ENCODE measurements at regions not wholly inside any gene's neighbourhood (a gene's known extent, or its start where the extent isn't known, plus 50 kb on each side); places are given as distances from the start of the nearest gene placed in this dataset.
A peak's percentile ranks its signal among the peaks of the same experiment; 100 is the strongest.

DNA sequence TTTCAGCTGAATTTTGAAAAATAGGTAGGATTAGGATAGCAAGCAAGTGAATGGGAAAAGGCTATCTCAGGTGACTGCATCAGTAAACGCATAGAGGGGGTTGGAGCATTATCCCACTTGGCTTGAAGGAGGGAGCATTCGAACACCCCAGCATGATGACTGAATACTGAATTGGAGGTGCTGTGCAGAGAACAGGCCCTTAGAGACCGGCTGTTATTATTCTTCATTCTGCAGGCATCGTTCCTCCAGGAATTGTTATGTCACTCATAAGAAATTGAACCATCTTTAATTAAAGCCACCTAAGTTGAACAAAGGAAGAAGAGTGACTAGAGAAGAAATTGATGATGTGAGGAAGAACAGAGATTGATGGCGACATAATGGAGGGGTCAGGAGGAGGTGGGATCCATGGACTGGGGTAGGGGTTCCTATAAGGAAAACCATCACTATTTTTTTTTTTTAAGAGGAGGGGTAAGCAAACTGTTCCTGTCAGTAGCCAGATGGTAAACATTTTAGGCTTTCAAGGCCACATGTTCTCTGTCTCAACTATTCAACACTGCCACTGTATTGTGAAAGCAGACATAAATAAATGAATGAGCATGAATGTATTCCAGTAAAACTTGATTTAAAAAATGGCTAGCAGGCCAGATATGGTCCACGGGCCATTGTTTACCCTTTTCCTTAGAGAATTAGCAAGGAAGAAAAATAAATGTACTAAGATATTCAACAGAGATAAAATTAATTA lies 264.7 kb upstream of the TAC1 start:
- no peak for DNase-seq (ENCODE audit: low spot score)

- DNase-seq (ENCODE audit: low spot score) = no peak
Observed at GRCh38 chr7:97468493-97468892, 263.4 kb upstream of the TAC1 start.

DNA sequence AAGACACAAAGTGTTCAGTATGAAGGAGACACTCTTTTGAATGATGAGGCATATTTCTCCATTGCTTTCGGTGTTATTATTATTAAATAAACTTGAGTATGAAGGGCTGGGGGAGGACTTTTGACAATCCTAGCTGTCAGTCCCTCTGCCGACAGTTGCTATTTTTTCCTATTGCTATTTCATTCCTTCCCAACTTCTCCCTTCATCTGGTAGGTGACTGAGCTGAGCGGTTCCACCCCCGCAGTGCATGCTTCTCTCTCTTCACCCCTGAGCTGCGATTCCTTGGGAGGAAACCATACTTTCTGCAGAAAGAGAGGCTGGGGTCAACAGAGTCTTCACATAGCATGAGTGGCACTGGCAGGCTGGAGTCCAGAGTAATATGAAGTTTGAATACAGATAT lies 261.2 kb upstream of the TAC1 start:
- DNase-seq (ENCODE audit: low spot score) = no peak

GRCh38 chr7:97471491-97471890 lies 260.4 kb upstream of the TAC1 start:
- no peak for DNase-seq (ENCODE audit: low spot score)

DNA sequence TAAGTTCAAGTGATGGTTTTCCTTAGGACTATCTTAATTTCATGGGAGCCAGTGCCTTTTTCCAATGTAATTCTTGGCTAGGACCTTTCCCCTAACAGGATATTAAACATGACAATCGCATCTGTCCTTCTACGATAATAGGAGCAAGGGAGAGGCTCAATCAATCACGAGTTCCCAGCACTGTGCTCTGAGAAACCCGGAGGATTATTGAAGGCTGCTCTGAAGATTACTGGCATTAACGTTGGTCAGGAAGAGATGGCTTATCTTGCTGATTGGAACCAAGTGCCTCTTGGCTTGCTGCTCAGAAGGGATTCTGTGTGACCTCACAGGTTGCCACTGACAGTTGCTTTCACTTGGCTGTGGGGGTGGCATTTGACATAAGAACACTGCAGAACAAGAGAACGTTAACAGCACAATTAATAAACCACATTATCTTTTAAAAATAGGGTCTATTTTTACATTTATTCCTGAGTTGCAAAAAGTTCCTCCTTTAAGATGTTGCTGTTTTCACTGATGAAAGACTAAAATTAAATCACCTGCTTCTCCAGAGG lies 252.1 kb upstream of the TAC1 start:
- no peak for DNase-seq (ENCODE audit: low spot score)

DNA sequence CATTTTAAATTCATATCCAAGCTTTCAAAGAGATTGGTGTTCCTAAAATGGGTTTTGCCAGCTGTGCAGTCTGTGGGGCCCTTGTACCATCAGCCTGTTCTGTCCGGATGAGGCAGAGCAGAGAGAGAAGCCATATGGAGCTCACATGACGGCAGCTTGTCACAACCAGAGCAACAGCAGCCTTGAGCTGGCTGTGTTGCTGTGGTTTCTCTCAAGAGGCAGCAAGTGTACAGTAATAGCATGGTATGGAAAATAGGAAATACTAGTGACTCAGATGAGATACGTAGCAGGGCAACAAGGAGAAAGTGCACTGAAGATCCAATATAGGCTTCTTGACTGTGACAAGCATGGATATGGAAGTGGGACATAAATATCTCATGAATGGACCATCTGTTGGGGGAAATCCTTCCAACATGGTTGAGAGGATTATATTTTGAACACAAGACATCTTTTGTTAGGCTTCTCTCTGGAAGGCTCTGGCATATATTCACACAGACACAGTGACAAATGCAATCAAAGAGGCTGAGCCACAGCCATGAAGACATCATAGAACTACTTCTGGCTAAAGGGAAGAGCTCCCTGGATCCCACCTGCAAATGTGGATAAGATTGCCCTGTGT lies 251.0 kb upstream of the TAC1 start:
- DNase-seq (ENCODE audit: low spot score) = no peak

- no peak for DNase-seq (ENCODE audit: low spot score)
Observed at GRCh38 chr7:97495487-97495886, 236.4 kb upstream of the TAC1 start.

GRCh38 chr7:97499204-97499603 lies 232.7 kb upstream of the TAC1 start:
- peak; percentile 21 for DNase-seq (ENCODE audit: low spot score)

GRCh38 chr7:97503367-97504094 lies 228.4 kb upstream of the TAC1 start:
- DNase-seq (ENCODE audit: low spot score) = no peak

DNA sequence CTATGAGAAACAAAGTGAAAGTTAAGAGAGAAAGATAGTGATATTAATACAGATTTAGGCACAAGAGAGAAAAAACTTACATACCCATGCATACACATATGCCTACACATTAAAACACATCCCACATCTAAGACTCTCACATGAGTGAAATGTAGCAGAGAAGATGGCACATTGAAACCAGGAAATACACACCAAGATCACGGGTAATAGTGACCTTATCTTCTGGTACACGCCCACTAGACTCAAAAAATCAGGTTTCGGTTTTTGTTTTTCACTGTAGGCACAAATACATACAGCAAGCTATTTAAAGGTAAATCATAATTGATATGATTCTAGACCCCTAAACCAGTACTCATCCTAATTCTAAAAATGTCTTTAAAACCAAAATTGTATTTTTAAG lies 225.2 kb upstream of the TAC1 start:
- DNase-seq (ENCODE audit: low spot score) = no peak

DNA sequence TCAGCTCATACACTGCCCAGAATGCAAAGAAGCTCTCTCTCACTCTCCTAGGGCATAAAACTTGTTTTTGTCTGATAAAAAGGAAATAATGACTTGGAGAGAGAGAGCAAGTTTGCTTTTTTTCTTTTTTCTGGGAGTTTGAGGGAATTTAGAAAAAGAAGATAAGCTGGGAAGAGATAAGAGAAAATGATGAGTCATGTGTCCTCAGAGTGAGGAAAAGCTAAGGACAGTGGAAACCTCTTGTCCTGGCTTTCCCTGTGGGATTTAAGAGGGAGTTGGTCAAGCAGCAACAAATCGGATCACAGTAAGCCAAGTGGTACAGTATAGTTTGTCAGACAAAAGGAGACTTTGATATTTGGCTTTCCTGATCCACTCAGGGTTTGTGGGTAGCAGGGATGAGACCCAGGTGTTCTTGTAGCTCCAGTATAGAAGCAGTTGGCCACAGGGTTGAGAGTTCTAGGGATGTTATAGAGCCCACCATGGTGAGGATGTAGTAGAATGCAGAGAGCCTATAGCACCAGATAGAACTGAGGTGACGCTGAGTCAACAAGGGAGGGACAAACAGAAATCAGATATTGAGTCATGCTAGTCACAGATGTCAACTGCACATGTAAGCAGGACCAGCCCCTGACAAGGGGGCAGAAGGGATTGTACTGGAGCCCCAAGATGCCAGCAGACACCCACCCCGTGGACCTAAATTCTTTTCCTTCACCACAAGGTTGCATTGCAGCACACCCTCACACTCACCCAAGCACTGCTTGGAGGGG lies 219.3 kb upstream of the TAC1 start:
- no peak for DNase-seq (ENCODE audit: low spot score)

DNA sequence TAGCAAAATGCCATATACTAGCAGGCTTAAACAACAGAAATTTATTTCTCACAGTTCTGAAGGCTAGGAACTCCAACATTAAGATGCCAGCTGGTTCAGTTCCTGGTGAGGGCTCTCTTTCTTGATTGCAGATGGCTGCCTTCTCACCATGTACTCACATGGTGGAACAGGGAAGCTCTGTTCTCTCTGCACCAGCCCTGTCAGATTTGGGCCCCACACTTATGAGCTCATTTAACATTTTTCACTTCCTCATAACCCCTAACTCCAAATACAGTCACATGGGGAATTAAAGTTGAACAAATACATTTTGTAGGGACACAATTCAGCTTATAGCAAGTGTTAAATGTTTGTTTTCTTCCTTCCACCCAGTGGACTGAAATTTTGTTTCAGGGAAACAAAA lies 218.6 kb upstream of the TAC1 start:
- DNase-seq (ENCODE audit: low spot score) = no peak

DNA sequence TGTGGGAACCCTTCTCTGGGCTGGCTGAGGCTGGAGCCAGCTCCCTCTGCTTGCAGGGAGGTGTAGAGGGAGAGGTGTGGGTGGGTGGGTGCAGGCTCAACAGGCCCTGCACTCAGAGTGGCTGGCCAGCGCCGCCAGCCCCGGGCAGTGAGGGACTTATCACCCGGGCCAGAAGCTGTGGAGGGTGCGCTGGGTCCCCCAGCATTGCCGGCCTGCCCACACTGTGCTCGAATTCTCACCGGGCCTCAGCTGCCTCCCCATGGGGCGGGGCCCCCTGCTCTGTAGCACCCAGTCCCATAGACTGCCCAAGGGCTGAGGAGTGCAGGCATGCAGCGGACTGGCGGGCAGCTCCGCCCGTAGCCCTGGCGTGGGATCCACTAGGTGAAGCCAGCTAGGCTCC lies 190.7 kb upstream of the TAC1 start:
- DNase-seq (ENCODE audit: low spot score) = no peak

- no peak for DNase-seq (ENCODE audit: low spot score)
Observed at GRCh38 chr7:97555857-97556421, 175.9 kb upstream of the TAC1 start.

GRCh38 chr7:97565665-97566064 lies 166.2 kb upstream of the TAC1 start:
- DNase-seq (ENCODE audit: low spot score) = no peak

- DNase-seq (ENCODE audit: low spot score) = no peak
Observed at GRCh38 chr7:97573065-97573464, 158.8 kb upstream of the TAC1 start.

GRCh38 chr7:97576043-97576442 lies 155.8 kb upstream of the TAC1 start:
- DNase-seq (ENCODE audit: low spot score) = no peak

- DNase-seq (ENCODE audit: low spot score) = no peak
Observed at GRCh38 chr7:97578225-97578624, 153.7 kb upstream of the TAC1 start.

DNA sequence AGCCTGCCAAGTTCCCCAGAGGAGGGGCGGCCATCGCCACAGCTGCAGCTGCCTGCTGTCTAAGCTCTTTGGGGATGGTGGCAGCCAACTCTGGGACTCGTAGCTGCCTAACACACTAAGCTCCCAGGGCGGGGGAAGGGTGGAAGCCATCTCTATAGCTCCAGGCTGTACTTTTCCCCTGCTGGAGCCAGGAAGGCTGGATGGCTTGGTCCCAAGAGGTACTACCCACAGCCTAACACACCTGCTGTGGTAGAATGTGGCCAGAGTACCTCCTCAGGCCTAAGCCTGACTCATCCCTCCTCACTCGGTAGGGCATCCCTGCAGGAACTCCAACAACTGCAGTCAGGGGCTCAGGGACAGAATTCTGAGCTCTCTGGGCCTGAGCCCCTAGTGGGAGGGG lies 151.7 kb upstream of the TAC1 start:
- no peak for DNase-seq (ENCODE audit: low spot score)

GRCh38 chr7:97595439-97595838 lies 136.4 kb upstream of the TAC1 start:
- no peak for DNase-seq (ENCODE audit: low spot score)

- no peak for DNase-seq (ENCODE audit: low spot score)
Observed at GRCh38 chr7:97601931-97602457, 129.9 kb upstream of the TAC1 start.

DNA sequence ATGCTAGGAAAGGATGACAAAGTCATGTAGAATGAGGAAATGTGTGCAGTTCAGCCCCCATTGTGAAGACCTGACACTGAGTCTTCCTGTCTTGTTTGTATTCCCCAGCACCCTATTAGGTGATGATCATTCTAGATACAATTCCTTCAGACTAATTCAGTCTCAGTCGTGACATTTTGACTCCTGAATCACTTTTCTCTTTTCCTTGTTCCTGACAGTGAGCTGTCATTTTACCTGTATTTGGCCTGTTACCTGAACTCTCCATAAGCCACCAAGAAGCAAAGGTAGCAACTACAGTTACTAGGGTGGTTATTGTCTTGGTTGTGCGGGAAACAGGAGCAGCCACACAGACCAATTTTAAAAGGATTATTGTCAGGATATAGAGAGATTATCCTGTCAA lies 111.4 kb upstream of the TAC1 start:
- no peak for DNase-seq (ENCODE audit: low spot score)
